Kidney (tissue), 13 donors: ENCODE measurements at regions not wholly inside any gene's neighbourhood (a gene's known extent, or its start where the extent isn't known, plus 50 kb on each side); places are given as distances from the start of the nearest gene placed in this dataset.

Experiments
- DNase-seq, 5 donors: peaks; one replicate each; pipeline ENCODE4 v3.0.0-alpha.2; 2013 to 2020
- FAIRE-seq: peaks from 2 replicates; lab custom pipeline; 2012; peaks lifted over from hg19 to GRCh38; lab: Jason Lieb, UNC
- H3K27ac ChIP-seq, 2 donors: one replicate each; pipeline ENCODE4 v1.7.0; 2013; ENCODE audit warnings: low read depth in 2 of 2, low read length in 2 of 2, inconsistent platforms in 1 of 2
- H3K27me3 ChIP-seq: one replicate; pipeline ENCODE4 v1.7.1; 2013; ENCODE audit warnings: low read length, inconsistent platforms; ENCODE audit not compliant: control insufficient read depth, insufficient read depth
- H3K36me3 ChIP-seq, 3 donors: one replicate each; pipeline versions ENCODE4 v1.7.0 to v1.7.1; 2013; ENCODE audit warnings: low read length in 3 of 3, control low read depth in 1 of 3, inconsistent platforms in 1 of 3; ENCODE audit not compliant: insufficient read depth in 3 of 3, control insufficient read depth in 2 of 3
- H3K4me1 ChIP-seq, 3 donors: one replicate each; pipeline versions ENCODE4 v1.7.0 to v1.7.1; 2013; ENCODE audit warnings: low read length in 3 of 3, inconsistent platforms in 1 of 3, low read depth in 1 of 3; ENCODE audit not compliant: control insufficient read depth in 2 of 3, insufficient read depth in 2 of 3
- H3K4me3 ChIP-seq, 3 donors: one replicate each; pipeline versions ENCODE4 v1.7.0 to v1.8.1; 2013; ENCODE audit warnings: low read length in 3 of 3, control low read depth in 1 of 3, inconsistent platforms in 1 of 3
- H3K9ac ChIP-seq, 3 donors: one replicate each; pipeline versions ENCODE4 v1.7.0 to v1.7.1; 2013; ENCODE audit warnings: low read length in 3 of 3, control low read depth in 1 of 3, inconsistent platforms in 1 of 3
- H3K9me3 ChIP-seq, 3 donors: one replicate each; pipeline versions ENCODE4 v1.7.0 to v1.7.1; 2013; ENCODE audit warnings: low read length in 3 of 3, control low read depth in 1 of 3, inconsistent platforms in 1 of 3; ENCODE audit not compliant: control insufficient read depth in 2 of 3, insufficient read depth in 1 of 3
- intact Hi-C: fragments of 100-400 bp; cut with DNase I; formaldehyde crosslinking; loops from one replicate; pipeline ENCODE4 v1.11.1; 2022
- TF ChIP-seq, protein P1 (sequence below): IDR thresholded peaks from 3 replicates; pipeline ENCODE4 v1.5.1; 2012; ENCODE audit warnings: mild to moderate bottlenecking, moderate library complexity, borderline replicate concordance; ENCODE audit not compliant: insufficient read depth; ENCODE audit errors: extremely low read depth
- donor health status: control.
- donor health status: control.
- donor health status: control.
- donor health status: control.
- donor health status: control.
- donor health status: DM: yes; HTN: yes; CAD: no.
- donor health status: Normal renal cell carcinoma (clear cell type).

GRCh38 chrX:150050387-150050786, 112.1 kb upstream of the EOLA2 start:
- Histone ChIP-seq H3K4me1 (peaks cover 0 to 3% (median 0%) of the 10 kb centered on the region in 3 donors), H3K9me3 (no peaks in the 10 kb centered on the region), H3K4me3 (no peak overlapping the region), H3K9ac (no peak overlapping the region), H3K27ac (no peak overlapping the region), H3K36me3 (no peaks in the 10 kb centered on the region), H3K27me3 (no peaks in the 10 kb centered on the region)
- TF ChIP-seq, protein P1, sequence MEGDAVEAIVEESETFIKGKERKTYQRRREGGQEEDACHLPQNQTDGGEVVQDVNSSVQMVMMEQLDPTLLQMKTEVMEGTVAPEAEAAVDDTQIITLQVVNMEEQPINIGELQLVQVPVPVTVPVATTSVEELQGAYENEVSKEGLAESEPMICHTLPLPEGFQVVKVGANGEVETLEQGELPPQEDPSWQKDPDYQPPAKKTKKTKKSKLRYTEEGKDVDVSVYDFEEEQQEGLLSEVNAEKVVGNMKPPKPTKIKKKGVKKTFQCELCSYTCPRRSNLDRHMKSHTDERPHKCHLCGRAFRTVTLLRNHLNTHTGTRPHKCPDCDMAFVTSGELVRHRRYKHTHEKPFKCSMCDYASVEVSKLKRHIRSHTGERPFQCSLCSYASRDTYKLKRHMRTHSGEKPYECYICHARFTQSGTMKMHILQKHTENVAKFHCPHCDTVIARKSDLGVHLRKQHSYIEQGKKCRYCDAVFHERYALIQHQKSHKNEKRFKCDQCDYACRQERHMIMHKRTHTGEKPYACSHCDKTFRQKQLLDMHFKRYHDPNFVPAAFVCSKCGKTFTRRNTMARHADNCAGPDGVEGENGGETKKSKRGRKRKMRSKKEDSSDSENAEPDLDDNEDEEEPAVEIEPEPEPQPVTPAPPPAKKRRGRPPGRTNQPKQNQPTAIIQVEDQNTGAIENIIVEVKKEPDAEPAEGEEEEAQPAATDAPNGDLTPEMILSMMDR, result no peak
- FAIRE-seq, result no peak
- intact Hi-C loops, result no loop called here
- DNase-seq, result no peak

DNA sequence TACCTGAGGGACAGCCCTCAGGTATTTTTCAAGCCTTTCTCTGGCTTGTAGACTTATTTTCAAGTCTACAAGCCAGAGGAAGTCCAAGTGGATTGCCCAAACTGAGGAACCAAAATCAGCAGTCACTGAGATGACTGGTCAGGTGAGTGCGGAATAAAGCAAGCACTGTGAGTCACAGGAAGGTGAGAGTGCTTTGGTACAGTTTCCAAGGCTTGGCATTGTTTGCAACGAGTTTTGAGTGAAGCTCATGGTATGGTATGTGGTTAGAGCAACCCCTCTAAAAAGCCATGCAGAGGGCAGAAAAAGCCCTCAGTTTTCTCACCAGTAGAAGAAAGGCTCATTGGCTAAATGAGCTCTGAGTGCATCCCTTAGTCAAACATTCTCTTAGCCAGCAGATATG, 112.8 kb upstream of the EOLA2 start:
- intact Hi-C loops, result no loop called here
- no peak for FAIRE-seq
- H3K4me1 ChIP-seq, result peaks cover 0 to 3% (median 0%) of the 10 kb centered on the region in 3 donors

GRCh38 chrX:150052226-150052625, 113.9 kb upstream of the EOLA2 start:
- H3K27ac ChIP-seq, result no peak overlapping the region
- H3K4me1 ChIP-seq, result peaks cover 0 to 3% (median 0%) of the 10 kb centered on the region in 3 donors
- no peaks in the 10 kb centered on the region for H3K9me3 ChIP-seq
- intact Hi-C loops, result no loop called here
- no peak overlapping the region for H3K4me3 ChIP-seq
- no peak overlapping the region for H3K9ac ChIP-seq
- no peaks in the 10 kb centered on the region for H3K36me3 ChIP-seq
- no peaks in the 10 kb centered on the region for H3K27me3 ChIP-seq
- FAIRE-seq (no peak), DNase-seq (no peak)
- TF ChIP-seq, protein P1, result no peak

More for the DNA sequence above, 112.8 kb upstream of the EOLA2 start:
- H3K4me3 ChIP-seq, result no peak overlapping the region
- H3K9ac ChIP-seq, result no peak overlapping the region
- no peaks in the 10 kb centered on the region for H3K36me3 ChIP-seq
- no peaks in the 10 kb centered on the region for H3K9me3 ChIP-seq
- TF ChIP-seq, protein P1, result no peak
- H3K27me3 ChIP-seq, result no peaks in the 10 kb centered on the region
- DNase-seq, result no peak
- H3K27ac ChIP-seq, result no peak overlapping the region

DNA sequence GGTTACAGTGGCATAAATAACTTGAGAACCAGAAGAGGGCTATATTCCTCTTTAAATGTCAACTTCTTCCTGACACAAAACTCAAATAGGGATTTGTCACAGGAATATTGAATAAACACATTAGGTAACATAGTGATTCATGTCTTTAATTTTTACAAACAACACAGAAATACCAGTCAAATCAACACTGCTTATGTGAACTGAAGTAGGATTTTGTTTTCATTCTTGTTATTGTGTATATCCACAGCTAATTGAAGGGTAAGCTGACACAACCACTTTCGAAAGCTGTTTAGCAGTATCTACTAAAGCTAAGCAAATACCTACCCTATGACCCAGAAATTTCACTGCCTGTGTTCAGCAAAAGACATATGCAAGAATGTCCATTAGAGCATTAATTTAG, 120.4 kb upstream of the EOLA2 start:
- no peak overlapping the region for H3K4me3 ChIP-seq
- TF ChIP-seq, protein P1, result no peak
- no peaks in the 10 kb centered on the region for H3K36me3 ChIP-seq
- H3K27ac ChIP-seq, result no peak overlapping the region
- FAIRE-seq, result no peak
- no peaks in the 10 kb centered on the region for H3K9me3 ChIP-seq
- H3K4me1 ChIP-seq, result no peaks in the 10 kb centered on the region
- H3K27me3 ChIP-seq, result no peaks in the 10 kb centered on the region
- no peak for DNase-seq
- intact Hi-C loops, result no loop called here
- no peak overlapping the region for H3K9ac ChIP-seq
